ENCODE measurements at regions not wholly inside any gene's neighbourhood (a gene's known extent, or its start where the extent isn't known, plus 50 kb on each side); places are given as distances from the start of the nearest gene placed in this dataset.

- TF ChIP-seq POLR2A (IDR thresholded peaks at IDR 0.05; ENCODE audit: low read length): no peak
- no peak for TF ChIP-seq GATA1 (IDR thresholded peaks at IDR 0.05; ENCODE audit: low read depth, low read length)
Observed at GRCh38 chr4:132065940-132066495, 1083.1 kb upstream of the PCDH10 start.
